ENCODE measurements at regions not wholly inside any gene's neighbourhood (a gene's known extent, or its start where the extent isn't known, plus 50 kb on each side); places are given as distances from the start of the nearest gene placed in this dataset.
"Not testable (repeated sequence)": the region's sequence is repeated elsewhere in the genome, so short reads cannot be mapped to it uniquely, and the experiment has no call there.

- Histone ChIP-seq H3K9ac (no peak overlapping the region), H3K4me2 (no peak overlapping the region), H3K4me3 (no peak overlapping the region), H3K27me3 (no peaks in the 10 kb centered on the region), H4K20me1 (no peaks in the 10 kb centered on the region), H3K36me3 (no peaks in the 10 kb centered on the region), H3K27ac (no peak overlapping the region), H3K4me1 (no peaks in the 10 kb centered on the region), H3K9me3 (replicated peaks in 1 of 11) (peaks cover 0 to 23% (median 10%) of the 10 kb centered on the region in 11 experiments; a peak in 13 of 22 replicates)
- TF ChIP-seq Cebpa-rat (IDR thresholded peaks at IDR 0.05): no peak
Observed at GRCh38 chr2:76170856-76171255, 460.1 kb upstream of the GCFC2 start.

GRCh38 chr2:76170009-76170384 is 459.3 kb upstream of the GCFC2 start:
- Histone ChIP-seq H4K20me1 (no peaks in the 10 kb centered on the region), H3K9ac (no peak overlapping the region), H3K27ac (no peak overlapping the region), H3K36me3 (no peaks in the 10 kb centered on the region), H3K4me2 (no peak overlapping the region), H3K4me1 (no peaks in the 10 kb centered on the region), H3K9me3 (replicated peaks in 1 of 11) (peaks cover 0 to 18% (median 10%) of the 10 kb centered on the region in 11 experiments; a peak in 12 of 22 replicates), H3K4me3 (no peak overlapping the region), H3K27me3 (no peaks in the 10 kb centered on the region)
- no peak for TF ChIP-seq Cebpa-rat (IDR thresholded peaks at IDR 0.05)

- no peaks in the 10 kb centered on the region for H4K20me1 ChIP-seq
- H3K36me3 ChIP-seq: no peaks in the 10 kb centered on the region
- no peak overlapping the region for H3K27ac ChIP-seq
- H3K9ac ChIP-seq: no peak overlapping the region
- no peak overlapping the region for H3K4me2 ChIP-seq
- no peak overlapping the region for H3K4me3 ChIP-seq
- TF ChIP-seq Cebpa-rat (IDR thresholded peaks at IDR 0.05): no peak
- no peaks in the 10 kb centered on the region for H3K27me3 ChIP-seq
- H3K4me1 ChIP-seq: no peaks in the 10 kb centered on the region
- peaks cover 0 to 14% (median 7%) of the 10 kb centered on the region in 11 experiments; a peak in 12 of 22 replicates for H3K9me3 ChIP-seq (replicated peaks in 1 of 11)
Observed at GRCh38 chr2:76169276-76170008, 458.7 kb upstream of the GCFC2 start.

- Histone ChIP-seq H3K4me3 (no peak overlapping the region), H3K27me3 (no peaks in the 10 kb centered on the region), H3K36me3 (no peaks in the 10 kb centered on the region), H3K9me3 (replicated peaks in 1 of 11) (no peaks in the 10 kb centered on the region), H3K4me2 (no peak overlapping the region), H4K20me1 (no peaks in the 10 kb centered on the region), H3K9ac (no peak overlapping the region), H3K27ac (no peak overlapping the region), H3K4me1 (no peaks in the 10 kb centered on the region)
- no peak for TF ChIP-seq Cebpa-rat (IDR thresholded peaks at IDR 0.05)
Observed at GRCh38 chr2:76163860-76164259, 453.1 kb upstream of the GCFC2 start.

- H3K4me2 ChIP-seq: no peak overlapping the region
- H3K9me3 ChIP-seq (replicated peaks in 1 of 11): no peaks in the 10 kb centered on the region
- TF ChIP-seq Cebpa-rat (IDR thresholded peaks at IDR 0.05): no peak
- H3K4me1 ChIP-seq: no peaks in the 10 kb centered on the region
- H3K4me3 ChIP-seq: no peak overlapping the region
- no peaks in the 10 kb centered on the region for H4K20me1 ChIP-seq
- no peaks in the 10 kb centered on the region for H3K27me3 ChIP-seq
- H3K27ac ChIP-seq: no peak overlapping the region
- no peaks in the 10 kb centered on the region for H3K36me3 ChIP-seq
- no peak overlapping the region for H3K9ac ChIP-seq
Observed at GRCh38 chr2:76160670-76161069, 450.0 kb upstream of the GCFC2 start.

- Histone ChIP-seq H3K36me3 (no peaks in the 10 kb centered on the region), H3K4me1 (no peaks in the 10 kb centered on the region), H4K20me1 (no peaks in the 10 kb centered on the region), H3K27ac (no peak overlapping the region), H3K9ac (no peak overlapping the region), H3K27me3 (no peaks in the 10 kb centered on the region), H3K4me2 (no peak overlapping the region), H3K9me3 (replicated peaks in 1 of 11) (no peaks in the 10 kb centered on the region), H3K4me3 (no peak overlapping the region)
- no peak for TF ChIP-seq Cebpa-rat (IDR thresholded peaks at IDR 0.05)
Observed at GRCh38 chr2:76159042-76159648, 448.4 kb upstream of the GCFC2 start.

- no peaks in the 10 kb centered on the region for H4K20me1 ChIP-seq
- H3K27me3 ChIP-seq: no peaks in the 10 kb centered on the region
- TF ChIP-seq Cebpa-rat (IDR thresholded peaks at IDR 0.05): no peak
- no peak overlapping the region for H3K4me3 ChIP-seq
- no peak overlapping the region for H3K9ac ChIP-seq
- H3K4me1 ChIP-seq: no peaks in the 10 kb centered on the region
- no peak overlapping the region for H3K27ac ChIP-seq
- H3K9me3 ChIP-seq (replicated peaks in 1 of 11): no peaks in the 10 kb centered on the region
- no peak overlapping the region for H3K4me2 ChIP-seq
- no peaks in the 10 kb centered on the region for H3K36me3 ChIP-seq
Observed at GRCh38 chr2:76157531-76157930, 446.8 kb upstream of the GCFC2 start.

- no peaks in the 10 kb centered on the region for H3K9me3 ChIP-seq (replicated peaks in 1 of 11)
- no peaks in the 10 kb centered on the region for H3K27me3 ChIP-seq
- H4K20me1 ChIP-seq: no peaks in the 10 kb centered on the region
- TF ChIP-seq Cebpa-rat (IDR thresholded peaks at IDR 0.05): no peak
- no peak overlapping the region for H3K9ac ChIP-seq
- H3K36me3 ChIP-seq: no peaks in the 10 kb centered on the region
- H3K4me1 ChIP-seq: no peaks in the 10 kb centered on the region
- H3K27ac ChIP-seq: no peak overlapping the region
- H3K4me3 ChIP-seq: no peak overlapping the region
- no peak overlapping the region for H3K4me2 ChIP-seq
Observed at GRCh38 chr2:76154981-76155380, 444.3 kb upstream of the GCFC2 start.

- H3K4me2 ChIP-seq: no peak overlapping the region
- H3K4me1 ChIP-seq: no peaks in the 10 kb centered on the region
- no peaks in the 10 kb centered on the region for H3K27me3 ChIP-seq
- no peak overlapping the region for H3K27ac ChIP-seq
- no peak for TF ChIP-seq Cebpa-rat (IDR thresholded peaks at IDR 0.05)
- no peak overlapping the region for H3K4me3 ChIP-seq
- no peaks in the 10 kb centered on the region for H3K36me3 ChIP-seq
- H3K9ac ChIP-seq: no peak overlapping the region
- H3K9me3 ChIP-seq (replicated peaks in 1 of 11): peaks cover 0 to 12% (median 6%) of the 10 kb centered on the region in 11 experiments; a peak in 10 of 22 replicates
- no peaks in the 10 kb centered on the region for H4K20me1 ChIP-seq
Observed at GRCh38 chr2:76149846-76150245, 439.1 kb upstream of the GCFC2 start.

GRCh38 chr2:76139303-76139702 is 428.6 kb upstream of the GCFC2 start:
- H3K4me2 ChIP-seq, H3K9ac ChIP-seq, H3K4me3 ChIP-seq, H3K27ac ChIP-seq, H3K27me3 ChIP-seq, H4K20me1 ChIP-seq, H3K36me3 ChIP-seq: not testable (repeated sequence)
- H3K4me1 ChIP-seq: peaks cover 0 to 14% (median 5%) of the 10 kb centered on the region in 10 experiments; a peak in 9 of 20 replicates
- peaks cover 26 to 52% (median 36%) of the 10 kb centered on the region in 11 experiments for H3K9me3 ChIP-seq (replicated peaks in 1 of 11)
